ENCODE measurements at regions not wholly inside any gene's neighbourhood (a gene's known extent, or its start where the extent isn't known, plus 50 kb on each side); places are given as distances from the start of the nearest gene placed in this dataset.

GRCh38 chr5:54722846-54723433, 205.4 kb downstream of the SNX18 start:
- Histone ChIP-seq H3K4me3 (ENCODE audit: low read depth, low read length) (no peak overlapping the region), H3K36me3 (ENCODE audit: control insufficient read depth, insufficient read depth, low read length) (no peaks in the 10 kb centered on the region), H3K27me3 (replicated peaks; ENCODE audit: control insufficient read depth, insufficient read depth, low read length) (no peaks in the 10 kb centered on the region; the same call in 1 of the 2 replicates), H3K9me3 (no peaks in the 10 kb centered on the region), H3K4me1 (no peaks in the 10 kb centered on the region)
- ChIA-PET CTCF (no interaction called here), POLR2A (no interaction called here)
- no TSS peak for BruUV-seq (replicated peaks)
- Mint-ChIP-seq H3K9me3 (ENCODE audit: unreplicated experiment) (no peaks in the 10 kb centered on the region), H3K27me3 (ENCODE audit: insufficient read depth, unreplicated experiment) (peaks cover 12% of the 10 kb centered on the region), H3K4me1 (ENCODE audit: low read depth, unreplicated experiment) (no peaks in the 10 kb centered on the region), H3K36me3 (ENCODE audit: insufficient read depth, unreplicated experiment) (no peaks in the 10 kb centered on the region), H3K27ac (ENCODE audit: unreplicated experiment) (no peak overlapping the region), H3K4me3 (ENCODE audit: unreplicated experiment) (no peak overlapping the region)
- TF ChIP-seq CTCF (IDR thresholded peaks at IDR 0.05; ENCODE audit: insufficient read depth in 1 of 2, low read depth in 1 of 2, low read length in 1 of 2, severe bottlenecking in 1 of 2, unreplicated experiment in 1 of 2): no peak
- intact Hi-C loops (cut with micrococcal nuclease; ENCODE audit: unreplicated experiment): no loop called here
- DNase-seq: no peak

GRCh38 chr5:54721951-54722654, 204.5 kb downstream of the SNX18 start:
- intact Hi-C loops (cut with micrococcal nuclease; ENCODE audit: unreplicated experiment): no loop called here
- ChIA-PET CTCF (no interaction called here), POLR2A (no interaction called here)
- Histone ChIP-seq H3K27me3 (replicated peaks; ENCODE audit: control insufficient read depth, insufficient read depth, low read length) (no peaks in the 10 kb centered on the region; the same call in 1 of the 2 replicates), H3K9me3 (peaks cover under 1% of the 10 kb centered on the region; the same call in 1 of the 2 replicates), H3K36me3 (ENCODE audit: control insufficient read depth, insufficient read depth, low read length) (no peaks in the 10 kb centered on the region), H3K4me3 (ENCODE audit: low read depth, low read length) (no peak overlapping the region), H3K4me1 (no peaks in the 10 kb centered on the region)
- no peak for TF ChIP-seq CTCF (IDR thresholded peaks at IDR 0.05; ENCODE audit: insufficient read depth in 1 of 2, low read depth in 1 of 2, low read length in 1 of 2, severe bottlenecking in 1 of 2, unreplicated experiment in 1 of 2)
- Mint-ChIP-seq H3K27ac (ENCODE audit: unreplicated experiment) (no peak overlapping the region), H3K4me3 (ENCODE audit: unreplicated experiment) (no peak overlapping the region), H3K4me1 (ENCODE audit: low read depth, unreplicated experiment) (no peaks in the 10 kb centered on the region), H3K36me3 (ENCODE audit: insufficient read depth, unreplicated experiment) (no peaks in the 10 kb centered on the region), H3K9me3 (ENCODE audit: unreplicated experiment) (no peaks in the 10 kb centered on the region), H3K27me3 (ENCODE audit: insufficient read depth, unreplicated experiment) (peaks cover 15% of the 10 kb centered on the region)
- BruUV-seq (replicated peaks): no TSS peak
- no peak for DNase-seq

- TF ChIP-seq CTCF (IDR thresholded peaks at IDR 0.05; ENCODE audit: insufficient read depth in 1 of 2, low read depth in 1 of 2, low read length in 1 of 2, severe bottlenecking in 1 of 2, unreplicated experiment in 1 of 2): no peak
- H3K4me3 ChIP-seq (ENCODE audit: low read depth, low read length): no peak overlapping the region
- Mint-ChIP-seq H3K27me3 (ENCODE audit: insufficient read depth, unreplicated experiment) (peaks cover 15% of the 10 kb centered on the region), H3K27ac (ENCODE audit: unreplicated experiment) (no peak overlapping the region), H3K9me3 (ENCODE audit: unreplicated experiment) (no peaks in the 10 kb centered on the region), H3K4me3 (ENCODE audit: unreplicated experiment) (no peak overlapping the region), H3K36me3 (ENCODE audit: insufficient read depth, unreplicated experiment) (no peaks in the 10 kb centered on the region), H3K4me1 (ENCODE audit: low read depth, unreplicated experiment) (no peaks in the 10 kb centered on the region)
- intact Hi-C loops (cut with micrococcal nuclease; ENCODE audit: unreplicated experiment): no loop called here
- BruUV-seq (replicated peaks): no TSS peak
- CTCF ChIA-PET: no interaction called here
- no peaks in the 10 kb centered on the region for H3K4me1 ChIP-seq
- POLR2A ChIA-PET: no interaction called here
- no peaks in the 10 kb centered on the region; the same call in 1 of the 2 replicates for H3K27me3 ChIP-seq (replicated peaks; ENCODE audit: control insufficient read depth, insufficient read depth, low read length)
- no peaks in the 10 kb centered on the region for H3K36me3 ChIP-seq (ENCODE audit: control insufficient read depth, insufficient read depth, low read length)
- no peak for DNase-seq
- peaks cover 7% of the 10 kb centered on the region; the same call in 1 of the 2 replicates for H3K9me3 ChIP-seq
Measured at GRCh38 chr5:54721116-54721515, 203.6 kb downstream of the SNX18 start.
